HG03439 (cell line): ENCODE measurements at regions not wholly inside any gene's neighbourhood (a gene's known extent, or its start where the extent isn't known, plus 50 kb on each side); places are given as distances from the start of the nearest gene placed in this dataset.

Experiments used
- ATAC-seq: cut with Tn5 transposase; IDR thresholded peaks from one replicate; pipeline ENCODE4 v1.9.1; 2021; ENCODE audit warnings: mild to moderate bottlenecking, moderate library complexity; ENCODE audit not compliant: unreplicated experiment

DNA sequence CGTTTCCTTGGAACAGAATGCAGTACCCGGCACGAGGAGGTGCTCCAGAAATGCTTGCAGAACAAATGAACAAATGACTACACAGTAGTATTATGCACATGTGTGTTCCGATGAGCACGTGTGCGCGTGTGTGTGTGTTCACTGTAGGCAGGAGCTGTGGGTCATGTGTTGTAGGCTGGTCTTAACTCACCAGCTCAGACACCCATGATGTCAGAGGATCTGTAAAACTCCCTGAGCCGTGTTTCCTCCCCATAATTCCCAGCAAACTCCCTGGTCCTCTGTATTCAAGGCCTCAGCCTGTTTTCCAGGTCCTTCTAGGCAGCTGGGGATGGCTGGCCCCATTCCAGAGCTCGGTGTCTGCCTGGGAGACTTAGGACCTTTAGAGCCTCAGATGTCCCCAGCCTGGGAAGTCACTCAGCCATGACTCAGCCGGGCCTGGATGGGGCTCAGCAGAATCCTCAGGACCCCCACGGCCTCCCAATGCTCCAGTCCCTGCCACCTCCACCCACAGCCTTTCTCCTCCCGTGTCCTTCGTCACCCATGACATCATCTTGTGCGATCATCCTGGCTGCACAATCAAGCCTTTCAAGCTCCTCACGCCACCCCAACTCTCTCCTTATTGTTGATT, 475.0 kb upstream of the SULF2 start:
- no peak for ATAC-seq

DNA sequence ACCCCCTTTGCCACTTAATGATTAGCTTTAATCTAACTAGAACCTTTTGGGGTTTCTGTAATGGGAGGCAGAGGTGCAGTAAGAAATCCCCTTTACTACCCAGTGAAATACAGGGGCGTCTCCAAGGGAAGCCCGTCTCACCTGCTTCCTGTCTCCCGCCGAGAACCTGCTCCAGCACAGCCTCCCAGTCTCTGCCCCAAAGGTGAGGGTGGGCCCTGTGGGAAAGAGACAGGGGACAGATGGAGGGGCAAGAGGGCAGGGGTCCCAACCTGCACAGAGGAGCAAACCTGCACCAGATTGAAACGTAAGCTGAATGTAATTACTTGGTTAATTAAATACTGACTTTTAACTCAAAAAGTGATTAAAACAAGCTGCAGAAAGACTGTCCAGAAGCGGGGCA, 474.2 kb upstream of the SULF2 start:
- no peak for ATAC-seq

DNA sequence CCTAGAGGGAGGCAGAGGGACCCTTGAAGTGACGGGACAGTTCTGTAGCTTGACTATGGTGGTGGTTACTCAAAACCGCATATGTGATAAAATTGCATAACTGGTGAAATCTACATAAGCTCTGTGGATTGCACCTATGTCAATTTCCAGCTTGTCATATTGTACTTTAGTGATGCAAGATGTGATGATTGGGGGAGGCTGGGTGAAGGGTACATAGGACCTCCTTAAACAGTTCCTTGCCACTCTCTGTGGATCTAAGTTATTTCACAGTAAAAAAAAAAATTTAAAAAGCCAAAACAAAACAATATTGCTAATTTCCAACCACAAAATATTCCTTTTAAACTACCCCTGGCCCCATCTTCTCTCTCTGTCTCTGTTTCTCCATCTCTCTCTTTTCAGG, 472.6 kb upstream of the SULF2 start:
- no peak for ATAC-seq

DNA sequence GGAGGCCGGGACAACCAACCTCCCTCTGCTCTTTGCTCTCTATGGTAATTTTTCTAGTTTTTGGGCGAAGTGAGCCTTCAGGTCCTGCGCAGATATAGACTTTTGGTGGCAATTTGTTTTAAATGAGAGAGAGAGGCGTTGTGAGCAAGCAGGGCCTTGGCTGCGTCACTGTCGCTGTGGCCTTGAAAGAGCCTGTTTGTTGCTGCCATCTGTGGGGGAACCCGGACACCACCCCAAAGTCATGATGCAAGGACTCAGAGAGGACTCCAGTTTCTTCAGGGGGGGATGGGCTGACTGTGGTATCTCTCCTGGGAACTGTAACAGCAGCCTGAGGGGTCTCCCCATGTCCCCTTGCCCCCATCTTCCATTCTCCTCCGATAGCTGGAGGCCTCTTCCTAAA, 462.7 kb upstream of the SULF2 start:
- ATAC-seq: no peak

DNA sequence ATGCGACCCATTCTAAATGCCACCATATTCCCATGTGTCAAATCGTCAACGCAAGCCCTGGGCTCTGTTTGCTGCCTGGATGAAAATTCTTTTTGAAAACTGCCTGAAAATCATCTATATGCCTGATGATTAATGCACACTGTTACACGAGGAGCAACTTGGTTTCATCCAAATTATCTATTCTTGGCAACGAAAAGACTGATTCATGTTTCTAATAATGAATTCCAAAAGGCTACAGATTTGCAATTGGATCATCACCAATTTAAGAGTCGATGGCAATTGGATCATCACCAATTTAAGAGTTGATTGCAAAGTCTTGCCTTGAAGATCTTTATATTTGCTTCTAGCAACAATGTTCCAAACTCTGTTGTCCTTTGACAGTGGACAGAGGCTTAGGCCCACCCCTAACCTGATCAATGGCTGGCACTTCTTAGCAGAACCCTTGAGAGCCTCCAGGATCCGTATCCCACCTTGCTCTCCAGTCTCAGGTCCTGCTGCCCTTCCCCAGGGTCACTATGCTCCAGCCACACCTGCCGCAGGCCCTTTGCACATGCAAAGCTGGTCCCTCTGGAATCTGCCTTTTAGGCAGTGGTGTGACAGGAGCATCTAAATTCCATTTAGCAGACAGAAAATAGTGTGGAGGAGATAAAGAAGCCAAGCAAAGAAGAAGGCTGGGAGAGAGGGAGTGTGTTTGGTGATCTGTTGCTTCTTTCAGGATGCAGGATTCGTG, 460.9 kb upstream of the SULF2 start:
- no peak for ATAC-seq

DNA sequence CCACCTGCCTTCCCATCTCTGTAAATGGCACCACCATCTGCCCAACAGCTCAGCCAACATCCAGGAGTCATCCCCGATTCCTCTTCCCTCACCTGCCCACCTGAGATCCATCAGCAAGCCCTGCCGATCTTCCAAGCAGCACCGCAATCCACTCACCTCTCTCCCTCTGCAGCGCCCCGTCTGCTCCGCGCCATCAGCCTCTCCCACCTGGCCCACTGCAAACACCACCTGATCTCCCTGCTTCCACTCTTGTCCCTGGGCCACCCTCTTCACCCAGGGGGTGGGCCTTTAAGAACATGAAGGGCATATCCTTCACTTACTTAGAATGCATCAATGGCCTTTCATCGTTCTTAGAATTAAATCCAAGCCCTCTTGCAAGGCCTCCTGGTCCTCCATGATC, 457.3 kb upstream of the SULF2 start:
- ATAC-seq: no peak

DNA sequence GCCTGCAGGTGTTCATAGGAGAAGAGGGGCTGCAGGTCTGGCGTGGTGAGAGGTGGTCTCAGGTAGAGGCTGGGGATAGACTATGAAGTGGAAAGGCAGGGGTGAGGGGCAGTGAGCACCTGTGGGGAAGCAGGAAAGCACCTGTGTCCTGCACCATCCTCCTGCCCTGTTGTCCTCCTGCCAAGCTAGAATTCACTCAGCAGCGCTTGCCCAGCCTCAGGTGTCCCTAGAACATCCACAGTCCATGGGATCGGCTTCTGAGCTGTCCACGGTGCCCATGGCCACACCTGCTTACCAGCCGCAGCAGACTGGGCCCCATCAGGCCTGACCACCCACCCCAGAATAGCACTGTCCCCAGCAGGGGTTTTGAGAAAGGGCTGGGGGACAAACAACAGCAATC, 456.2 kb upstream of the SULF2 start:
- ATAC-seq: no peak

DNA sequence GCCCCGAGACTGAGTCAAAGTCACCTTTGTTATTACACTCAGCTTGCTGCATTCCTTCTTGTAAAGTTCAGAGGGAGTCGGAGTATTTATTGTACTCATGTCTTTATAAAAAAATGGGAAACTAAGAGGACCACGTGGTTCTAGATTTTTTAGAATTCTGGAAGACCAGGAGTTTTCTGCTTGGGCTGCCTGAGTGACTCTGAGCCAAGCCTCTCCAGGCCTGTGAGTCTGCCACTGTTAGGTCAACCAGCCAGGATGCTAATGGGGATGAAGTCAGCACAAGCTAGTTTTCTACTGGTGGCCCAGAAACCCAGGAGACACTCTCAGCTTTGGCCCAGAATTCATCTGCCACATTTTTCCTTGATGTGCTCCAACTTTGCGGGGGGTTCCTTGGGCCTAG, 453.5 kb upstream of the SULF2 start:
- ATAC-seq: no peak

DNA sequence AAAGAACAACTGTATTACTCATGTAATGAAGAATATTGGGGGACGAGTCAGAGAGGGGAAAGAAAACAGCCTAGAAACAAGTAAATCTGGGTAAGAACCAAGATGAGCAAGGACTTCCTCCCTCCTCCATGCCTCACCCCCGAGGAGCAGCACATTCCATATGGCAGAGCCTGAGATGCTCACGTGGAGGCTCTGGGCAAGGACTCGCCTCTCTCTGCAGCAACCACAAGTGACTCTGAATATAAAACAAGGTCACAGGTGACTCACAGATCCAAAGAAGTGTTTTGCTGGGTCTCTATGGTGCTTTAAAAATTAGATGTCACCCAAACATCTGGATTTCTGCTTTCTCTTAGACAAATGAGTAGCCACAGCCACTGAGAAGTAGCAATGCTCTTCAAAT, 453.0 kb upstream of the SULF2 start:
- no peak for ATAC-seq

DNA sequence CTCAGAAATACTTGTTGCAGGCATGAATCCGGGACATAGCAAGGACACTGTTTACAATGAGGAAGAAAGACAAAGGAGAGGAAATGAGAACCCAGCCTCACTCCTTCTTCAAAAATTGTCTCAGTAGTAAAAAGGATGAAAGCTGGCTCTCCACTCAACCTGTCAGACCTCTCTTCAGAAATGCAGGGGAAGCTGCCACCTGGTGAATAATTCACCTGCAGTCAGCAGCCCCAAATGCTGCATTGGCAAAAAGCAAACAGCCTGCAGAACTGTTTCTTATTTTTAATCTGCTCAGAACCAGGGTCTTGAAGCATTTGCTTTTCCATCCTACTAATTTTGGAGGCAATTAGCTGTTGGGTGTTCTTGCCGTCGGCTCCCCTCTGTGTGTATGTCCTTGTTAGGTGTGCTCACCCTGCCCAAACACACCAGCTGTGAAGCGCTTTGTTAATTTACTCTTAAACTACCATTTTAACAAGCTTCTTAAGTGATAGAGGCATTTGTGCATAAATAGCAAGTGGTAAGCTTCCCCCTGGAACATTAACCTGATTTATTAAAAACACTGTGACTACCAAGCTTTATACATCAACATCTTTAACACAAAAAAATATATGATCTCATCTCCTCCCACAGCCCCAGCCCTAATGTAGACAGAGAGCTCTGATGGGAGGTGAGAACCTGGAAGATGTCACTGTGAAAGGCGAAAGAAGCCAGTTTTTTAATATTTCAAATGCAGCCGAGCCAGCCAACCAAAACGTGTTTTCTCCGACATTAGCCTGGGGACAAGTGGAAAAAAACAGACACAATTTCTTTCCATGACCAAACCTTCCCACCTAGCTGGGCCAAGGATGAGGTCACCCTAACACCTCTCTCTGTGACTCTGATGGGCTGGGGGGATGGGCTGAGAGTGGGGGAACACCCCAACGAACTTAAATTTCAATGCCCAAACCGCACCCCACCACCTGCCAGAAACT, 451.0 kb upstream of the SULF2 start:
- no peak for ATAC-seq

DNA sequence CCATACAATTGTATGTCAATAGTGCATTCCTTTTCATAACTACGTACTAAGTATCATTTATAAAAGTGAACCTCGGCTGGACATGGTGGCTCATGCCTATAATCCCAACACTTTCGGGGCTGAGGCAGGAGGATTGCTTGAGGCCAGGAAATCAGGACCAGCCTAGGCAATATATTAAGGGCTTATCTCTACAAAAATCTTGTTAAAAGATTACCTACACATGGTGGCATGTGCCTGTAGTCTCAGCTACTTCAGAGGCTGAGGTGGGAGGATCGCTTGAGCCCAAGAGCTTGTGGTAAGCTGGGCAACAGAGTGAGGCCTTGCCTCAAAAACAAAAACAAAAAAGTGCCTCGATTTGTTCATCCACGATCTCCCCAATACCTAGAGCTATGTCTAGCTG, 449.7 kb upstream of the SULF2 start:
- ATAC-seq: no peak

DNA sequence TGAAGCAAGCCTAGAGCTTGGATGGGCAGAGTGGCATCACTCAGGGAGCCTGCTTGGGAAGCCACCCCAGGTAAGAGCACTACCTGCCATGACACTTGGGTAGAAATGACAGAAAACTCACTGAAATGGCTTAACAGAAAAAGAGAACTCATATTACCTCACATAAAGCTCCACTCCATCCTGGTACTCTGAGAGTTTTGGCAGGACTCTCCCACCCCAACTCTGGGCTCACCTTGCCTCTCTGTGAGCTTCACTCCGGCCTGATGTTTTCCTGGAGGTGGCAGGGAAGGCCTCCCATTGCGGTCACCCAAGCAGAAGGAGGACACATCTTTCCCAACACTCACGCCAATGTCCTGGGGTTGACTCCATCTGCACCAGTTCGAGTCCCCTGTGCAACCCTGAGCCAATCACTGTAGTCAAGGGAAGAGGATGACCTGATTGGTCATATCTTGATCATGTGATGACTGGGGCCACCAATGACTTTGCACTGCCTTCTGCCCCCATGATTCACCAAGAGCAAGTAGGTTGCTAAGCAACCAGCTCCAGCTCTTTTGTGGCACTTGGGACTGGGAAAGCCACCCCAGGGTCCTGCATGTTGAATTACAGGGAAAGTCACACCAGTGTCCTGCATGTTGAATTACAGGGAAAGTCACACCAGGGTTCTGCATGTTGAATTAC, 446.1 kb upstream of the SULF2 start:
- no peak for ATAC-seq

DNA sequence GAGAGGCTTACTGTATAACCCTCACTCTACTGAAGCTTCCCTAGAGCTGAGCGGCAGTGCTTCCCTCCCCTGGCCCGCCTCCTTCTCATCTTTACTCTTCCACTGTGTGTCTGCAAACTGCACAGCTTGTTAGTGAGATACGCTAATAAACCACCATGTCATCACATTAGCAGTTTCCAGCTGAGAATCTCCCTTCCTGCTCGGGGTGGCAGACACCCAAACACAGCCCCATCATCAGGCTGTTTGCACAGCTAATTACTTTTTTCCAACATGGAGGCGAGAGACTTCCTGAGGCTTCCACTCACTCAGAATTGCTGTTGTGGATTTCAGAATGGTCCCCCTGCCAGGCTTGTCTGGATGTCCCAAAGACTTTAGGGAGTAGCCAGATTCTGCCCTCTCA, 444.9 kb upstream of the SULF2 start:
- no peak for ATAC-seq

DNA sequence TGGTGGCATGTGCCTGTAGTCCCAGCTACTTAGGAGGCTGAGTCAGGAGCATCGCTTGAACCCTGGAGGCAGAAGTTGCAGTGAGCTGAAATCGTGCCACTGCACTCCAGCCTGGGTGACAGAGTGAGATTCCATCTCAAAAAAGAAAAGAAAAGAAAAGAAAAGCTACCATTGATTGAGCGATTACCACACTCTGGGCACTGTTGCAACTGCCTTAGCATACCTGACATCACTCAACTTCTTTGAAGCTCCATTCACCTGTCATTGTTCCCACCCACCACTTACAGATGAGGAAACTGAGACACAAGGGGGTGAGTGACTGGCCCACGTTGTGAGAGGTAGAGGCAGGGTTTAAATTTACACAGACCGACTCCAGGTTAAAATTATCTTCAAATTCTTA, 442.1 kb upstream of the SULF2 start:
- ATAC-seq: no peak

DNA sequence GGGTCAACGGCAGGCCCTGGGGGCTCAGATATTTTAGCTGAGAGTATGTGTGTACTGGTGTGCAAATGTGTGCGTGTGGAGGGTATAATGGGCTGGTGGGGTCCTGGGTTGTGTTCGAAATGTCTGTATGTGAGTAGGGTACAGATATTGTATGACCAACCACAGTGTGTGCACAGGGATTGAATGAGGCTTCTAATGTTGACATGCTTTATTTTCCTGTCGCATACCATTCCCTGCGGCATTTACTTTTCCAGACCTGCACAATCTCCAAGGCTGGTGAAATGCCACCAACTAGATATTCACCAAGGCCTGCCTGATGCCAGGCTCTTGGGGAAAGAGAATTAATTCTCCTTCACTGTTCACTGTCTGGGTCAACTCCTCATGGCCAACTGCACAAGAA, 441.4 kb upstream of the SULF2 start:
- ATAC-seq: no peak

DNA sequence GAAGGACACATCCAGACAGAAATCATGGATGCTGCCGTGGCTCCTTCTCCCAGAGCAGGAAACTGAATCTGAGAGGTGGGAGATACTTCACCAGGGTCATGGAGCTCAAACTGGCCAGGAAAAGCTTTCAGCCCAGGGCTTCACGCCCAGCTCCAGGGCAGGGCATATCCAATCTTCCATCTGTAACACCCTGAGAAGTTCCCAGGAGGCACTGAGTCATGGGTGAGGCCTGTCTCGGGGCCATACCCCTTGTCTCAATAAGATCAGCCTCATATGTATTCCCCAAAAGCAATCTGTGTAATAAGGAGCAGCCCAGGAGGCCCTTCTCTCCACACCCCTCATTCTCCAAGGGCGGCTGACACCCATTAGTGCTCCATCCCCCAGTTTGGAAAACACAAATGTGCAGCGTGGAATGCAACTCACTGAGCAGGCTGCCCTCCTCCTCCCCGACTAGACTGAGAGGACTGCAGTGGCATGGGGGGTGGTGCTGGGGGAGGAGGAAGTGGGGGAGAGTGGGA, 439.3 kb upstream of the SULF2 start:
- no peak for ATAC-seq

DNA sequence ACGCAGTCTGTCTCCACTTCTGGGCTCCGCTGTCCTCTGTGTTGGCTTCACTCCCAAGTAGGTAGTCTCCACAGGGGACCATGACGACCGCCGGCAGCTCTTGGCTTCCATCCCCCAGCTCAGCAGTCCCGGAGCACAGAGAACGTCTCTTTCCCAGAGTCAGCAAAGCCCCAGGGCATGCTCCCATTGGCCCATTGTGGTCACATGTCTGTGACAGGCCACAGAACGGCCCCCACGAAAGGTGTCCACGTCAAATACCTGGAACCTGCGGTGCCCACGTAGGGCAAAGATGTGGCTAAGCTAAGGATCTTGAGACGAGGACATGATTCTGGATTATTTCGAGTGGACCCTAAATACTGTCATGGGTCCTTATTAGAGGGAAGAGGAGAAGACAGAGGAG, 438.4 kb upstream of the SULF2 start:
- no peak for ATAC-seq

DNA sequence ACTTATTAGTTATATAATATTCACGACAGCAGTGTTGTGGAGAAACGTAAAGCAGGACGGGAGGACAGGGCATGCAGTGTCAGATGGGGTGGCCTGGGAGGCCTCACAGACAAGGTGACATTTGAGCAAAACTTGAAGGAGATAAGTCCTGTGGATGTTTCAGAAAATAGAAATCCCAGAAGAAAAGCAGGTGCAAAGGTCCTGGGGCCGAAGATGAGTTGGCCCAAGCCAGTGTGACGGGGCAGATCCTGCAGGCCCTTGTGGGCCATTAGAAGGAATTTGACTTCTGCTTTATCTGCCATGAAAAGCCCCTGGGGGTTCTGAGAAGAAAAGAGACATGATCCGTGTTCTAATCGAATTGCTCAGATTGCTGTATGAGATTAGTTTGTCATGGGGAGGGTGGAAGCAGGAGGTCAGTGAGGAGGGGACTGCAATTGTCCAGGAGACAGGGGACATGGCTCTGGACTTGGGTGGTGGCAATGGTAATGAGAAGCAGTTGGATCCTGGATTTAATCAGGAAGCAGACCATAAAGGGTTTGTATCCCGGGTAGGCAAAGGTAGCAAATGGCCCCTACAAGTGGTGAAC, 437.4 kb upstream of the SULF2 start:
- ATAC-seq: no peak

DNA sequence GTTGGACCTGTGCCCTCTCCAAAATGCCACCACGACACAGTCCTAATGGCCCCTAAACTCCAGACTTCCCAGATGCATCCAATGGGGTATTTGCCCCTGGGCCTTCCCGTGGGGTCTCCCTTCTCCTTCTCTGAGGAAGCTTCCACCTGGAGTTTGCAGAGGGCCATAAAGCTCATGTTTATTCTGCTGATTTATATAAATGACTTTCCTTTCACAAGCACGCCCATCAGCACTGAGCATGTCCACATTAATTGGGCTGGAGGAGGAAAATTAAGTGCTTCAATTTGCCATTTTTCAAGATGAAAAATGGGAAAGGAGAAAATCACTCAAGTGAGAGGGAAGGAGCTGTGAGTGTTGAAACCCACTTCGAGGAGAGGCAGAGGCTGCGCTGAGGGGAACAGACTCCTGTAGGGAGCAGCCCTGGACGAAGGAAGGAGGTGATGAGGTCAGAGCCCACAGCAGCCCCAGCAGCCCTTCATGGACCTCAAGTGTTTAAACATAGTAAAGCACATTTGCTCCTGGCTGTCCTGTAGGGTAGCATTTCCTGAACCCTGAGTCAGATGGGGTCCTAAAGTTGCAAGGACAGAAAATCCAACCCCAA, 434.9 kb upstream of the SULF2 start:
- no peak for ATAC-seq

DNA sequence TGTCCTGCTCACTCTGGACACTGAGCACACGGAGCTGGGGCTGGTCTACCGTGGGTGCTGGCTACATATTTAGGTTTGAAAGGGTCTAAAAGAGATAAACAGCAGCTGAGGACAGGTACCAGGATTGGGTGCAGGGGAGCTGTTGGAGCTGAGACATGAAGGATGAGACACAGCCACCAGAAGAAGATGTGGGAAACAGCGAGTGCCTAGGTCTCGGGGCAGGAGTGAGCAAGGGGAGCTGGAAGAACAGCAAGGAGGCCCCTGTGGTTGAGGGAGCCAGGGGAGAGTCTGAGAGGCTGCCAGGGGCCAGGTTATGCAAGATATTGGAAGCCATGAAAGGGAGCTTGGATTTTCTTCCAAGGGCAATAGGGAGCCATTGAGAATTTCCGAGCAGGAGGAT, 434.0 kb upstream of the SULF2 start:
- ATAC-seq: no peak
